Spleen (tissue), 7 donors: ENCODE measurements at regions not wholly inside any gene's neighbourhood (a gene's known extent, or its start where the extent isn't known, plus 50 kb on each side); places are given as distances from the start of the nearest gene placed in this dataset.

Source experiments
- CTCF ChIP-seq, 11 experiments: fragments of 200-600 bp in 7 of 11; fragments of 450-650 bp in 4 of 11; sonication (generic) in 4 of 11; IDR thresholded peaks in 8 of 11; conservative IDR thresholded peaks in 3 of 11; 1 replicate in 7 of 11; 2 replicates in 4 of 11; pipeline versions ENCODE4 v1.4.0 to v1.8.0; 2016 to 2021; ENCODE audit warnings: antibody characterized with exemption in 11 of 11, inconsistent platforms in 4 of 11, mild to moderate bottlenecking in 1 of 11
- POLR2A ChIP-seq, 3 donors: fragments of 450-650 bp; IDR thresholded peaks; one replicate each; pipeline ENCODE4 v1.5.1; 2017; ENCODE audit warnings: antibody characterized with exemption in 3 of 3, mild to moderate bottlenecking in 1 of 3
- POLR2AphosphoS5 ChIP-seq, 3 donors: sonication (generic); formaldehyde crosslinking; IDR thresholded peaks; one replicate each; pipeline ENCODE4 v1.5.1; 2017; ENCODE audit warnings: antibody characterized with exemption in 3 of 3
- donor health status: DM: no; HTN: no; CAD: no; lungs with moderate emphysema.
- donor health status: DM: no; HTN: no; CAD: no.
- donor health status: DM: no; HTN: no; CAD: no.

- no peak for TF ChIP-seq CTCF (IDR thresholded peaks at IDR 0.05 in 8 of 11, conservative IDR thresholded peaks at IDR 0.05 in 3 of 11)
- no peak for TF ChIP-seq POLR2A (IDR thresholded peaks at IDR 0.05)
- TF ChIP-seq POLR2AphosphoS5 (IDR thresholded peaks at IDR 0.05), result no peak
Observed at GRCh38 chr10:36183726-36184125, 541.6 kb upstream of the FZD8 start.
